Activated naive CD8-positive, alpha-beta T cell treated with anti-CD3 and anti-CD28 coated beads, Interleukin-2, amount 50 U/mL, for 24 hours (primary cell): ENCODE measurements at regions not wholly inside any gene's neighbourhood (a gene's known extent, or its start where the extent isn't known, plus 50 kb on each side); places are given as distances from the start of the nearest gene placed in this dataset.
"Not testable (repeated sequence)": the region's sequence is repeated elsewhere in the genome, so short reads cannot be mapped to it uniquely, and the experiment has no call there.

Experiments
- ATAC-seq: fragments of 150-1000 bp; cut with Tn5 transposase; one replicate; pipeline ENCODE4 v1.10.0; 2021
- DNase-seq: peaks from one replicate; pipeline ENCODE4 v3.0.0; 2021
- H3K27ac Mint-ChIP-seq: one replicate; pipeline ENCODE4 v1.8.0; 2021; ENCODE audit warnings: mild to moderate bottlenecking, mixed read lengths
- H3K27me3 Mint-ChIP-seq: one replicate; pipeline ENCODE4 v1.8.0; 2021; ENCODE audit warnings: mixed read lengths
- H3K36me3 Mint-ChIP-seq: one replicate; pipeline ENCODE4 v1.8.0; 2021; ENCODE audit warnings: low read depth, mixed read lengths
- H3K4me1 Mint-ChIP-seq: one replicate; pipeline ENCODE4 v1.8.0; 2021; ENCODE audit warnings: mixed read lengths
- H3K4me3 Mint-ChIP-seq: one replicate; pipeline ENCODE4 v1.8.0; 2021; ENCODE audit warnings: mild to moderate bottlenecking, moderate library complexity, mixed read lengths
- H3K9me3 Mint-ChIP-seq: one replicate; pipeline ENCODE4 v1.8.0; 2021; ENCODE audit warnings: mixed read lengths

- not testable (repeated sequence) for H3K4me3 Mint-ChIP-seq, ATAC-seq, H3K9me3 Mint-ChIP-seq, H3K4me1 Mint-ChIP-seq, DNase-seq, H3K27me3 Mint-ChIP-seq, H3K27ac Mint-ChIP-seq, H3K36me3 Mint-ChIP-seq
Observed at GRCh38 chr7:29709002-29709401, 97.3 kb upstream of the WIPF3 start.

DNA sequence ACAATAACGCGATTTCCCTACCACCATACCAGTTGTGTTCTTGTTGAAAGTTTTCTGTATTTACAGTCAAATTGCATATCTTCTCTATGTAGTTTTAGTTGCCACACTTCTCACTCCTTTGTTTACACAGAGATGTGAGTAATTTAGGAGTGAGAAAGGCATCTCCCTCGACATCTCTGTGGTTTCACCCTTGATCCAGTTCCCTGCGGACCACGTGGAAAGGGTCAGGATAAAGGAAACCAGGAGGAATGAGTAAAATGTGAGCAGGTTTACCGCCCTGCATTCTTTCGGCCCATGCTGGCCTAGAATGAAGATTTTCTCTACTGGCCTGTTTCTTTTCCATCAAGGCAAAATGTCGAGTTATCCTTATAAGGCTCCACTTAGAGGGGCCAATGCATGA, 83.2 kb upstream of the WIPF3 start:
- not testable (repeated sequence) for ATAC-seq, H3K36me3 Mint-ChIP-seq, H3K4me1 Mint-ChIP-seq, H3K27me3 Mint-ChIP-seq, DNase-seq, H3K9me3 Mint-ChIP-seq, H3K4me3 Mint-ChIP-seq, H3K27ac Mint-ChIP-seq

DNA sequence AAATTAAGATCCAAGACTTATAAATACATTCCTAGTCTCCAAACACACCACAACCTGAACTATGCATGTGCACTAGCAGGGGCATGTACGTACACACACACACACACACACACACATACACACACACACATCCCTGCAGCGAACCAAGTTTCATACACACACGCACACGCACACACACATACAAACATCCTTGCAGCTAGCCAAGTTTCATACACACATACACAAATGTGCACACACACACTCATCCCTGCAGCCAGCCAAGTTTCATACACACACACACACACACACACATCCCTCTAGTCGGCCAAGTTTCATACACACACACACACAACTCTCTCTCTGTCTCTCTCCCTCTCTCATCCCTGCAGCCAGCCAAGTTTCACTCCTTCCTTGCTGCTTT, 82.7 kb upstream of the WIPF3 start:
- ATAC-seq (no peak), DNase-seq (no peak)
- no peaks in the 10 kb centered on the region for H3K36me3 Mint-ChIP-seq
- H3K4me3 Mint-ChIP-seq, result no peak overlapping the region
- H3K4me1 Mint-ChIP-seq, result no peaks in the 10 kb centered on the region
- H3K9me3 Mint-ChIP-seq, result peaks cover 6% of the 10 kb centered on the region
- peaks cover 10% of the 10 kb centered on the region for H3K27me3 Mint-ChIP-seq
- H3K27ac Mint-ChIP-seq, result no peak overlapping the region

GRCh38 chr7:29729534-29730165, 76.7 kb upstream of the WIPF3 start:
- ATAC-seq, H3K4me1 Mint-ChIP-seq, H3K27ac Mint-ChIP-seq, H3K4me3 Mint-ChIP-seq, H3K9me3 Mint-ChIP-seq, DNase-seq, H3K36me3 Mint-ChIP-seq: not testable (repeated sequence)
- peaks cover 22% of the 10 kb centered on the region for H3K27me3 Mint-ChIP-seq

DNA sequence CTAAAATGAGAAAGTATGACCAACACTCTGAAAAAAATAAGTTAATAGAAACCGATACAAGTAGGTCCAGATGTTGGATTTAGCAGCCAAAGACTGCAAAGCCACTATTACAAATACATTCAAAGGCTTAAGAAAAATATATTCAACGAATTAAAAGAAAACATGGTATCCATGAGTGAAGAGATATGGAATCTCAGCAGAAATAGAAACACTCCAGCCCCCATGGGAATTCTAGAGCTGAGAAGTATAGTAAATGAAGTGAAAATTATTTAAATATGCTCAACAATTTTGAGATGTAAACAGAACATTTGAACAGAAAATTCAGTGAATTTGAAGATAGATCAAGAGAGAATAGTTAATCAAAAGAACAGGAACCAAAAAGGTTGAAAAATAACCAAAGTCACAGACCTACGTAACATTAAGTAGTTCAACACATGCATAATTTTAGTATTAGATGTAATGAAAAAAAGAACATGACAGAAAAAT, 72.0 kb upstream of the WIPF3 start:
- DNase-seq (no peak), ATAC-seq (no peak)
- Mint-ChIP-seq H3K27ac (no peak overlapping the region), H3K9me3 (no peaks in the 10 kb centered on the region), H3K27me3 (peaks cover 21% of the 10 kb centered on the region), H3K36me3 (no peaks in the 10 kb centered on the region), H3K4me1 (no peaks in the 10 kb centered on the region), H3K4me3 (no peak overlapping the region)

DNA sequence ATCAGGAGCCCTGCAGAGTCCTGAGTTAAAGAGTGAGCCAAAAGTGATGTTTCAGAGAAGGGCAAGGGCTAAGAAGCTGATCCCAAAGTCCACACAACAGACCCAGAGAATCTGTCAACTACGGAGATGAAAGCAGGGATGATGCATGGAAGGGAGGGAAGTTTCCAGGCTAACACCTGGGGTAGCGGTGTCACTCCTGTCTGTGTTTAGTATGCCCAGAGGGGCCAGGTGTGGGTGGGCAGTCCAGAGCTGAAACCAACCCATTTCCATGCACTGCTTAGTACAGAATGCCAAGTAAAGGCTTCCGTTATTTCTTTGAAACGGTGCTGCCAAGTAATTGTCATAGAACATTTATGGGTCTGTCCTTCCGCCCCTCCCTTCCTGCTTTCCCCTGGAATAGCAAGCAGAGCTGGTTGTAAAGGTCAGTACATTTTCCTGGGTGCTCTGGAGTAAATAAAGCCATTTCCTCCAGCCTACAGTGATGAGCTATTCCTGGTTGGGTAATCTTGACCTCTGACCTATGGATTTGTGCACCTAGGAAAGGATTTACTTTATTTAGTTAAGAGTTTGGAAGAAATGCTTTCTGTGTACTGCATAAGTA, 58.6 kb upstream of the WIPF3 start:
- DNase-seq, result not testable (repeated sequence)

GRCh38 chr7:29748286-29749099, 57.8 kb upstream of the WIPF3 start:
- no peak overlapping the region for H3K27ac Mint-ChIP-seq
- peaks cover 13% of the 10 kb centered on the region for H3K27me3 Mint-ChIP-seq
- H3K9me3 Mint-ChIP-seq, result no peaks in the 10 kb centered on the region
- ATAC-seq, result no peak
- no peak for DNase-seq
- no peaks in the 10 kb centered on the region for H3K4me1 Mint-ChIP-seq
- no peak overlapping the region for H3K4me3 Mint-ChIP-seq
- H3K36me3 Mint-ChIP-seq, result no peaks in the 10 kb centered on the region

More for the DNA sequence above, 58.6 kb upstream of the WIPF3 start:
- H3K27me3 Mint-ChIP-seq, result peaks cover 13% of the 10 kb centered on the region
- H3K4me3 Mint-ChIP-seq, ATAC-seq, H3K27ac Mint-ChIP-seq, H3K4me1 Mint-ChIP-seq, H3K36me3 Mint-ChIP-seq, H3K9me3 Mint-ChIP-seq: not testable (repeated sequence)

GRCh38 chr7:29749701-29750321, 56.5 kb upstream of the WIPF3 start:
- Mint-ChIP-seq H3K27me3 (peaks cover 10% of the 10 kb centered on the region), H3K36me3 (no peaks in the 10 kb centered on the region), H3K27ac (no peak overlapping the region), H3K4me3 (no peak overlapping the region), H3K4me1 (no peaks in the 10 kb centered on the region), H3K9me3 (no peaks in the 10 kb centered on the region)
- ATAC-seq, result no peak
- DNase-seq, result no peak

DNA sequence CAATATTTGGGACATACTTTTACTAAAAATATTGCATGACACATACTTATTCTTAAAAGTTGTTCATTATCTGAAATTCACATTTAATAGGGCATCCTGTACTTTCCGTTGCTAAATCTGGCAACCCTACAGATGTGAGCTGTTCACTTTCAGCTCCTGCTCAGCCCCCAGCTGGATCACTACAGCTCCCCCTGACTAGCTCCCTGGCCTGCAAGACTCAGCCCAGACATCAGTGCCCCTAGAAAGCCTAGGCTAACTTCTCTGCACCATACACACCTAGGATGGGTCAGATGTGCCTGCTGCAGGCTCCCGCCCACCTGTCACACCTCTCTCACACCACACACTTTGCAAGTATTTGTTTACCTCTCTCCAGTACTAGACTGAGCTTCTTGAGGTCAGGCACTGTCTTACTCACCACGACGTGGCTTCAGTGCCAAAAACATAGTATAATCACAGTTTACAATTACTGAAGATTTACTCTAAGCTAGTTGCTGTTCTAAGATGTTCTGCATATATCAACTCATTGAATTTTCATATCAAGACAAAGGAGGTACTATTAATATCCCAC, 55.9 kb upstream of the WIPF3 start:
- not testable (repeated sequence) for H3K4me1 Mint-ChIP-seq, H3K9me3 Mint-ChIP-seq, H3K4me3 Mint-ChIP-seq, H3K27me3 Mint-ChIP-seq, H3K36me3 Mint-ChIP-seq, H3K27ac Mint-ChIP-seq, DNase-seq
- peak; percentile 43 for ATAC-seq

DNA sequence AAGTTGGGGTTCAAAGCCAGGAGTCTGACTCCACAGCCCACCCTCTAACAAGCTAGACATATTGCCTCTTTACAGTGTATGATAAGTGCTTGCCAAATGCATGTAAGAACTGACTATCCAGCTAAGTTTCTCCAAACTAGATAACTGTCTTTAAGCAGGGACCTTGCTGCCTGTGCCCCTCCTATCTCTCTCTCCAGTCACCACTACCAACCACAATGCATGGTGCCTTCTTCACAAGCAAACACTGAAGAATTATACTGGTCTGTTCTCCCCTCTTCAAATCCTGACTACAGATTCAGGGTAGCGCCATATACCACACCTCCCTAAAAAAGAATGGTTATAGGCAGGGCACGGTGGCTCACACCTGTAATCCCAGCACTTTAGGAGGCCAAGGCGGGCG, 55.3 kb upstream of the WIPF3 start:
- ATAC-seq, H3K36me3 Mint-ChIP-seq, DNase-seq, H3K27me3 Mint-ChIP-seq, H3K4me1 Mint-ChIP-seq, H3K4me3 Mint-ChIP-seq, H3K9me3 Mint-ChIP-seq, H3K27ac Mint-ChIP-seq: not testable (repeated sequence)

DNA sequence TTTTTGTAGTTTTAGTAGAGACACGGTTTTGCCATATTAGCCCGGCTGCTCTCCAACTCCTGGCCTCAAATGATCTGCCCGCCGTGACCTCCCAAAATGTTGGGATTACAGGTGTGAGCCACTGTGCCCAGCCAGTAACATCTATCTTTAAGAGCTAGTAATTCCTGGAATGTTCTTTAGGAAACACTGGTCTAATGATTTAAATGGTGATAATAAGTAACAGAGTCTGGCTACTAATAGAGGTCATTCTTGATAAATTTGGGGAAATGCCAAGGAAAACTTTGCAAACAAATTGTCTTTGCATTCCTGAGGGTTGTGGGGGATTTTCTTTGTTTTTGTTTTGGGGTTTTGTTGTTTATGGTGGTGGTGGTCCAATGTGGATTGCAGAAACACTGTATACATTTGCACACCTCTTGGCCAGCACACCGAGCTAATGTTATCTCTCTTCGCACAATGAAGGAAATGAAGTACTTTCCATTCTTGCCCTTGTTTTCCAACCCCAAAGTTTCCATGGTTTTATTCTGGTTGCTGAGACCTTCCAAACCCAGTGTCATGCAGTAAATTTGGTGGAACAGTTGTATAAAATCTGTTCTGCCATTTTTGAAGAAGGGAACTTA, 51.3 kb upstream of the WIPF3 start:
- H3K27me3 Mint-ChIP-seq, result no peaks in the 10 kb centered on the region
- DNase-seq, result no peak

More for the DNA sequence above, 51.3 kb upstream of the WIPF3 start:
- ATAC-seq, result no peak
- no peaks in the 10 kb centered on the region for H3K36me3 Mint-ChIP-seq
- no peaks in the 10 kb centered on the region for H3K4me1 Mint-ChIP-seq
- H3K27ac Mint-ChIP-seq, result no peak overlapping the region
- no peaks in the 10 kb centered on the region for H3K9me3 Mint-ChIP-seq
- H3K4me3 Mint-ChIP-seq, result no peak overlapping the region
